T-helper 9 cell (primary cell): ENCODE measurements at regions not wholly inside any gene's neighbourhood (a gene's known extent, or its start where the extent isn't known, plus 50 kb on each side); places are given as distances from the start of the nearest gene placed in this dataset.

Experiments
- DNase-seq: peaks from one replicate; pipeline ENCODE4 v3.0.0-alpha.2; 2020

GRCh38 chr6:44533421-44533820 lies 145.9 kb downstream of the CDC5L start:
- DNase-seq, result no peak

DNA sequence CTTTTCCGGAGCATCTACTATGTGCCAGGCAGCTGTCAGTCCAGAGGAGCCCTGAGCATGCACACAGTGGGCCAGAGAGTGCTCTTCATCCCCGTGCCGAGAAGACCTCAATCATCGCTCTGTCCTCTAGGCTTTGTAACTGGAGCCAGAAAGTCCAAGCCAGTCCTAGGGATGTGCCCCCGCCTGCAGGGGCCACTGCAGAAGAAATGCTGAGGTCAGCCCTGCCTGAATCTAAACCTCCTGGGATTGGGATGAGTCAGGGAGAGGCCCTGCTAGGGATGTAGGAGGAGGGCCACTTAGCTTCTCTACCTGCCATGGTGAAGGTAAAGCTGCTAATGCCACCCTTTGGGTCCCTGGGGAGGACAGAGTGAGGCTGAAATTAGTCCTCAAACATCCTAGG lies 146.8 kb downstream of the CDC5L start:
- DNase-seq, result no peak

- DNase-seq, result no peak
These were observed 147.9 kb downstream of the CDC5L start for GRCh38 chr6:44535446-44535845.

- no peak for DNase-seq
These were observed 148.5 kb downstream of the CDC5L start for GRCh38 chr6:44535967-44536366.

DNA sequence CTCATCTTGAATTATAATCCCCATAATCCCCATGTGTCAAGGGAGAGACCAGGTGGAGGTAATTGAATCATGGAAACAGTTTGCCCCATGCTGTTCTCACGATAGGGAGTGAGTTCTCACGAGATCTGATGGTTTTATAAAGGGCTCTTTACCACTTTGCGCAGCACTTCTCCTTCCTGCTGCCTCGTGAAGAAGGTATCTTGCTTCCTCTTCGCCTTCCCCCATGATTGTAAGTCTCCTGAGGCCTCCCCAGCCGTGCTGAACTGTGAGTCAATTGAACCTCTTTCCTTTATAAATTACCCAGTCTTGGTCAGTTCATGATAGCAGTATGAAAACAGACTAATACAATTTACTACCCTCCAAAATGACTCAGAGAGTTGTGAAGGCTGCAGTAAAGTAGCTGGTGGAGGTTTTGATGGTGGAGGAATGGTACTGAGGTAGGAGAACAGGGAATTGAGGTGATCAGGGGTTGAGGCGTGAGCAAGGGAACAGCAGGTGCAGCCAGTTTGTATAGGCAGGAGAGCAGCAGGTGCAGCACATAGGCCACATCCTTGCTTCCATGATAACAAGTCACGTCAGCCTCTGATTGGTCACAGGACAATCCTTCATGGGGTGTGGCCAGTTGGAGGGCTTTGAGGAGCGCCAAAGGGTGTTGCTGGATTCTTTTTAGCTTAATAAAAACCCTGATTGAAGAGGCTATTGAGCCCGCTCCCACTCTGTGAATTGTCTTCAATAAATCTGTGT lies 150.0 kb downstream of the CDC5L start:
- DNase-seq, result no peak

- DNase-seq, result no peak
These were observed 150.8 kb downstream of the CDC5L start for GRCh38 chr6:44538131-44538806.

DNA sequence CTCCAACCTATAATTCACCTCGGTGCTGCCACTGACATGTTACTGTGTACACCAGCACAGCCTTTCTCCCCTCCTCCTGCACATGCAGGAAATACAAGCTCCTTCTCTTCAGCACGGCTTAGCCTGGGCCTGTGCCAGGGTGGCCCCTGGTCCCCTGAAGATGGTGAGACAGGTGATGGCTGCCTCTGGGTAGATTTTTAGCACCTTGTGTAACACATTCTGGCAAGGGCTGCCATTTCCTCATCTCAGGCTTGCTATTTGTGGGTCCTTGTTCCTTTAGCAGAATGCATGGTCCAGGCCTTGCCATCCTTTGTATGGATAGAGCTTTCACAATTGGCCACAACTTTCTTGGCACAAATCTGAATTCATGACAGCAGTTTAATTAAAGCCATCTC lies 151.3 kb downstream of the CDC5L start:
- no peak for DNase-seq

DNA sequence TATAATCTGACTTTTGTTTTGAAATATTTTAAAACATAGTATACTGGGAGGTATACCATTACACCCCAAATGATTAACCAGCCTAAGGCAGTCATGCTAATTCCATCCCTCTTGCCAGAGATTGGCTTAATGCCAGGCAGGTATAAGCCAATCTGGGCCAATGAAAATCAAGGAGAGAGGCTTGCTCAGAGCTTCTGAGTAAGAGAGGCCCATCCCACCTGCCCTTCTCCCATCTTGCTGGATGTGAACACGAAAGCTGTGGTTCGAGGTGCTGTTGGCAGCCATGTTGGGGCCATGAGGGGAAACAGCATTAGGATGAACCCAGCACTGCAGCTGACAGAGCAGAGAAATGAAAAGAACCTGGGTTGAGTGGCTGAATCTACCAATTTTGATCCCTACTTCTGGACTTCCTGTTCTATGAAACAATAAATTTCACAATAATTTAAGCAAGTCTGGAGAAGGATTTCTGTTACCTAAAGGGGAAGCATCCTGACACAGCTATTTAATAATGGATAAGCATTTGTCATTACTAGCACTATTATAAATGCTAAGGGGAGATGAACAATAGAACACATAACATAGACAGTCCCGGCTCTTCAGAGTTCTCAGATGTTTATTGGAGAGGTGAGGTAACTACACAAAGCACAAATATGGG lies 152.3 kb downstream of the CDC5L start:
- DNase-seq, result no peak

- DNase-seq, result no peak
These were observed 153.4 kb downstream of the CDC5L start for GRCh38 chr6:44540881-44541280.

GRCh38 chr6:44542401-44543116 lies 155.1 kb downstream of the CDC5L start:
- no peak for DNase-seq

GRCh38 chr6:44543664-44544063 lies 156.2 kb downstream of the CDC5L start:
- DNase-seq, result no peak

GRCh38 chr6:44545224-44545623 lies 157.7 kb downstream of the CDC5L start:
- no peak for DNase-seq

DNA sequence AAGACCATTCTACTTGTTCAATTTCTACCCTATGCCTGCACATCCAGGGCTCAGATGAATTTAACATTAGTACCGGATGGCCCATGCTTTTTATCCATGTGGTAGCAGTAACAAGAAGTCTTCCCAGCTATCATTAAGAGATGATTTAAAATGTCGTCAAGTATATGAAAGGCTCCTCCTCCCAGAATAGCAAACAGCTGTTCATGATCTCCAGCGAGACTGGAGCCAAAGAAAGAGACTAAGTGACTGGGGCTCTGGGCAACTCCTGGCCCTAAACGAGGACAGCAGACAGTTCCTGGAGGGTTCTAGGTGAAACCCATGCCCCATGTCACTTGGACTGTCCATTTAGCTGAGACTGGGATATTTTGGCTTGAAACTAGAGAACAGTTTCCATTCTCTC lies 160.8 kb downstream of the CDC5L start:
- no peak for DNase-seq

- DNase-seq, result no peak
These were observed 162.0 kb downstream of the CDC5L start for GRCh38 chr6:44549516-44549915.

- no peak for DNase-seq
These were observed 166.7 kb downstream of the CDC5L start for GRCh38 chr6:44554194-44554593.

DNA sequence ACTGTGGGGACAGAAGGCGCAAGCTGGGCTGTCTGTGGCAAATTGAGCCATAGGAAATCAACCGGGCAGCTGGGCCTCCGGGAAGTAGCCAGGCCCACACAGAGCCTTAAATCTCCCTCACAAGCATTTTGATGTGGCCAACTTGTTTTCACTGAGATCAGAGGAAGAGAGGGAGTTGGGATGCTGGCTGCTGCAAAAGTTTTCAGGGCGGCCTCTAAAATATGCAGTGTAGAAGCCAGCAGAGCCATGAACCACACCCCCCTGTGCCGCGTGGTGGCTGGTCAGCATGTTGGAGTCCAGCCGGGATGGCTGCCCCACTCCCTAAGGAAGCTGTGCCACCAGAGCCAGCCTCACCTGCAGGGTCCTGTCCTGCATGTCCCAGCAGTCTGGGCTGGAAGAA lies 167.4 kb downstream of the CDC5L start:
- DNase-seq, result no peak

GRCh38 chr6:44556046-44556445 lies 168.5 kb downstream of the CDC5L start:
- no peak for DNase-seq

DNA sequence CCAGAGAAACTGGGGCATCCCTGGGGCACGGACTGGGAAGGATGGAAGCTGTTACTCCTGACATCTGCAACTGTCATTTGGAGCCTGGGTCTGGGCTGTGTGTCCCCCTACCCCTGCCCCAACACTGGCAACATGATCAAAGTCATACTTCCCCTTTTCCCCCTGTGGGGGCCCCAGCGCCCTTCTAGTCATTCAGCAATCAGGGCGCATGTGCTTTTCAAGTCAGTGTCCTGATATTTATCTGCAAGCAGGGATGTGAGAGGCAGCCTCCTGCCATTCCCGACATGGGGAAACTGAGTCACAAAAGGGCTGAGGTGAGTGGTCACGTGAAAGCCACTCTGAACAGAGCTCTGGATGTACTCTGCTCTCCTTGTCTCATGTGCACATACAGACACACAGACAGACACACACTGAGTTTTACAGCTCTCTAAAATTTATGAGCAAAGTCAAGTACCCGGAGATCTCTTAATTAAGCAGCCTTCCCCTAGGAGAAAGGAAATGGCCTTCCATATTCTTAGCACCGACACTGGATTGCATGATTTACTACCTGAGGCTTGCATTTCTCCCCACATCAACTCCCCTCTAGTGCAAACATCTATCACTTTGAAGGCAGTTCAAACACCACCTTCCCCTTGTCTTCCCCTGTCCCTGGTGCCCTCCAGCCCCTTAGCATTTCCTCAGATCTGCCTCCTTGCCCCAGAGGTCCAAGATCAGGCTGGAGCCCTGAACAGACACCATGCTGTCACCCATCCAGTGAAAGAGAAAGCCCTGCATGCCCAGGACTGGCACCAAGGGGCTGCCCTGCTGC lies 170.7 kb downstream of the CDC5L start:
- no peak for DNase-seq

DNA sequence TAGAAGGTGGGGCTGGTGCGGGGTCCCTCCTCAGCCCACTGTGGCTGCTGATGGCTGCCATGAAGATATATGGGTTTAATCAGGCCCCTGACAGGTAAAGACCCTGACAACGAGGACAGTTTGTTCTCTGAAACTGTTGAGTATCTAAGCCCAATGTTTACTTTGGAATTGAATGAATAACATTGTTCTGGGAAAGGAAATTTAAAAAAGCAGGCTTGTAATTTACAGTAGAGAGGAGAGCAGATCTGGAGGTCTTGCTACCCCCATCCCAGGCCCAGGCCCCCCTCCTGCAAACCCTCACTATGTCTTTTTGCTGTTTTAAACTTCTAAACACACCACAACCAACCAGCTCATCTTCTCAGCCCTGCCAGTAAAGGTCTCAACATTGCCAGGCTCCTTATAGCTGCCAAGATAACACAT lies 171.3 kb downstream of the CDC5L start:
- no peak for DNase-seq

DNA sequence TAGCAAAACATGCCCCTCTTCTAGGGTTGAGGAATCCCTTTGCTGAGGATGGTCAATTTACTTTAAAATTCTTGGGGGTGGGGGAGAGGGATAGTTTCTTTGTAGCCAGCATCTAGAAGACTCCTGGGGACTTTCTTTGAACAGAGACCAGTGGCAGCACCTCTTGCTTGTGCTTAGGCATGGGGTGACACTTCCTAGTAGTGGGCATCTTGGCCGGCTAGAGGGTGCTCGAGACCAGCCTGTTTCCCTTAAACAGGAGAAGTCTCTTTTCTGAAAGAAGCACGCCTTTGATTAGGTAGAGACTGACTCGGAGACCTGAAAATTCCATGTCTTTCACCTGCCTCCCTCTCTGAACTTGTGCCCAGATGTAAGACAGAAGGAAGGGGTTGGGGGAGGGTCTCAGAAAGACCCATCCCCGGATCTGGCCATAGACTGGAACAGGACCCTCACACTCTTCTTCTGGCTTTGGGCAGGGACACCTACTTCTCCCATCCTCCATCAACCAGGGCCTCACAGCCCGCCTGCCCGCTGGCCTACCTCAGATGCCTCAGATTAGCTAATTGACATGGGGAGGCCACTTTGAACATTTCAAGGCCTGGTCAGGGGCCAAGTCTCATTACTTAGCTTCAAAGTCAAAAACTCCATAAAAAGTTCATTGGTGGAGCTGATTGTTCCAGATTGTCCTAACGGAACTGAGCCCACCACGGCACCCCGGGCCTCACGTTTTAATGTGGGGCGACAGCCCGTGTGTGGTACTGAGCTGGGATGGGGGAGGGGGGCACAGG lies 172.2 kb downstream of the CDC5L start:
- DNase-seq, result no peak

- DNase-seq, result no peak
These were observed 173.1 kb downstream of the CDC5L start for GRCh38 chr6:44560458-44561059.
